PC-9 (cell line): ENCODE measurements at regions not wholly inside any gene's neighbourhood (a gene's known extent, or its start where the extent isn't known, plus 50 kb on each side); places are given as distances from the start of the nearest gene placed in this dataset.

ENCODE experiments used
- BruUV-seq: library from RNA; stranded (reverse); fragments of 400-500 nt; replicated peaks from 2 replicates; lab custom pipeline; 2021; lab: Mats Ljungman, UMichigan
- CTCF ChIA-PET: fragments of 300-600 bp; sonication (Branson Sonifier 250); formaldehyde crosslinking; loops from one replicate; lab custom pipeline; 2022; ENCODE audit warnings: antibody characterized with exemption; lab: Charles Lee
- POLR2A ChIA-PET: fragments of 300-600 bp; sonication (Branson Sonifier 250); formaldehyde crosslinking; loops from one replicate; lab custom pipeline; 2022; ENCODE audit warnings: antibody characterized with exemption; ENCODE audit not compliant: unreplicated experiment; lab: Charles Lee
- DNase-seq, 2 experiments: peaks; one replicate each; pipeline versions ENCODE4 v3.0.0 to v3.0.0-alpha.2; 2015 to 2022; ENCODE audit warnings: mixed read lengths in 1 of 2
- H2AFZ ChIP-seq: fragments of 200-600 bp; sonication (generic); 2 replicates; pipeline ENCODE4 v1.8.1; 2017; ENCODE audit warnings: antibody characterized with exemption
- H3F3A ChIP-seq: fragments of 200-600 bp; sonication (generic); 2 replicates; pipeline ENCODE4 v1.8.1; 2017; ENCODE audit warnings: antibody characterized with exemption, mild to moderate bottlenecking, low read depth; ENCODE audit not compliant: insufficient read depth
- H3K27ac ChIP-seq: fragments of 200-600 bp; sonication (generic); 2 replicates; pipeline ENCODE4 v1.6.1; 2016; ENCODE audit warnings: mixed run types
- H3K27me3 ChIP-seq: fragments of 200-600 bp; sonication (generic); 2 replicates; pipeline ENCODE4 v1.6.1; 2016; ENCODE audit warnings: low read depth, mixed run types; ENCODE audit not compliant: insufficient read depth
- H3K36me3 ChIP-seq: fragments of 200-600 bp; sonication (generic); 2 replicates; pipeline ENCODE4 v1.6.1; 2016; ENCODE audit warnings: low read depth, mixed run types
- H3K4me1 ChIP-seq: fragments of 200-600 bp; sonication (generic); replicated peaks from 2 replicates; pipeline ENCODE4 v1.6.1; 2016; ENCODE audit warnings: mixed run types; ENCODE audit not compliant: insufficient read depth
- H3K4me2 ChIP-seq: fragments of 200-600 bp; sonication (generic); 2 replicates; pipeline ENCODE4 v1.6.1; 2017; ENCODE audit warnings: mixed run types
- H3K4me3 ChIP-seq: fragments of 200-600 bp; sonication (generic); 2 replicates; pipeline ENCODE4 v1.6.1; 2016; ENCODE audit warnings: mixed run types
- H3K79me2 ChIP-seq: fragments of 200-600 bp; sonication (generic); 2 replicates; pipeline ENCODE4 v1.6.1; 2017; ENCODE audit warnings: low read depth, mixed run types
- H3K9me2 ChIP-seq: fragments of 200-600 bp; sonication (generic); 2 replicates; pipeline ENCODE4 v1.8.1; 2017; ENCODE audit warnings: mild to moderate bottlenecking; ENCODE audit not compliant: insufficient read depth
- H3K9me3 ChIP-seq: fragments of 200-600 bp; sonication (generic); 2 replicates; pipeline ENCODE4 v1.8.1; 2016; ENCODE audit warnings: low read depth; ENCODE audit not compliant: insufficient read depth
- H4K20me1 ChIP-seq: fragments of 200-600 bp; sonication (generic); 2 replicates; pipeline ENCODE4 v1.8.1; 2017; ENCODE audit not compliant: insufficient read depth
- EZH2 ChIP-seq: fragments of 200-600 bp; sonication (generic); IDR thresholded peaks from 2 replicates; pipeline ENCODE4 v1.8.0; 2017; ENCODE audit warnings: antibody characterized with exemption, low read depth
- intact Hi-C: fragments of 100-400 bp; cut with micrococcal nuclease; formaldehyde crosslinking; loops from one replicate; pipeline ENCODE4 v1.10.0; 2022; ENCODE audit not compliant: unreplicated experiment
- TF ChIP-seq, protein P1 (sequence below): fragments of 200-600 bp; sonication (generic); conservative IDR thresholded peaks from 2 replicates; pipeline ENCODE4 v1.6.1; 2017; ENCODE audit warnings: mixed run types, antibody characterized with exemption, mild to moderate bottlenecking, moderate library complexity

DNA sequence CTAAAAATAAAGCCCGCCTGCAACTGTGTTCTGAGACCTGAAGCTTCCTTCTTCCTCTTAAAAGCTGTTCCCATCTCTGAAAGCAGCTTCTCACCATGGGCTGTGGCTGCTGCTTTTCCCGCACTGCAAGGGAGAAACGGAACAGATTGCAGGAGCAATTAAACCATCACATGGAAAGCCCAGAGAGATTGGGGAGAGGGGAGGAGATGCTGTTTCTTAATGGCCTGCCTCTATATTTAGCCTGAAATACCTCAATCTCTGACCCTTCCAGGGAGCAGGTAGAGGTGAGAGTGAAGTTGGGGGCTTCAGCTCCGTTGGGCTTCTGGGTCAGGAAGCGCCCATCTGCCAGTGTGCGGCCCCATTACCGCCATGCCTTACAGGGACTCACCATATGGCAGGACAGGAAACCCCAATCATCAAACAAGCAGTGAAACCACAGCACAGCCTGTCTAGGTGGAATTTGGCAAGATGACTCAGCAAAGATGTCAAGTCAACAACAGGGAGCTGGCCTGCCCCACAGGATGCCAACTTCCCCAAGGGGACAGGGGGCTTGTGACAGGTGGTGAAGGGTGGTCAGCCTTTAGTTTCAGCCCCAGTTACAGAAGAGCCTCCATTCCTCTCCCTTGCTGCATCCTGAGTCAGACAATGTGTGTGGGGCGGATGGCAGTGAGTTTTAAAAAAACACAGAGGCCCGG lies 286.6 kb upstream of the CCL2 start:
- Histone ChIP-seq H3K9me3 (no peaks in the 10 kb centered on the region), H3K4me3 (no peak overlapping the region), H3K4me2 (no peak overlapping the region), H3K27ac (no peak overlapping the region), H4K20me1 (no peaks in the 10 kb centered on the region), H3K36me3 (no peaks in the 10 kb centered on the region), H2AFZ (no peak overlapping the region), H3K4me1 (no peaks in the 10 kb centered on the region), H3F3A (no peaks in the 10 kb centered on the region), H3K9me2 (no peaks in the 10 kb centered on the region), H3K27me3 (peaks cover 32% of the 10 kb centered on the region), H3K79me2 (no peaks in the 10 kb centered on the region)
- intact Hi-C loops = no loop called here
- ChIA-PET CTCF (no interaction called here), POLR2A (no interaction called here)
- BruUV-seq = no TSS peak
- TF ChIP-seq, protein P1, sequence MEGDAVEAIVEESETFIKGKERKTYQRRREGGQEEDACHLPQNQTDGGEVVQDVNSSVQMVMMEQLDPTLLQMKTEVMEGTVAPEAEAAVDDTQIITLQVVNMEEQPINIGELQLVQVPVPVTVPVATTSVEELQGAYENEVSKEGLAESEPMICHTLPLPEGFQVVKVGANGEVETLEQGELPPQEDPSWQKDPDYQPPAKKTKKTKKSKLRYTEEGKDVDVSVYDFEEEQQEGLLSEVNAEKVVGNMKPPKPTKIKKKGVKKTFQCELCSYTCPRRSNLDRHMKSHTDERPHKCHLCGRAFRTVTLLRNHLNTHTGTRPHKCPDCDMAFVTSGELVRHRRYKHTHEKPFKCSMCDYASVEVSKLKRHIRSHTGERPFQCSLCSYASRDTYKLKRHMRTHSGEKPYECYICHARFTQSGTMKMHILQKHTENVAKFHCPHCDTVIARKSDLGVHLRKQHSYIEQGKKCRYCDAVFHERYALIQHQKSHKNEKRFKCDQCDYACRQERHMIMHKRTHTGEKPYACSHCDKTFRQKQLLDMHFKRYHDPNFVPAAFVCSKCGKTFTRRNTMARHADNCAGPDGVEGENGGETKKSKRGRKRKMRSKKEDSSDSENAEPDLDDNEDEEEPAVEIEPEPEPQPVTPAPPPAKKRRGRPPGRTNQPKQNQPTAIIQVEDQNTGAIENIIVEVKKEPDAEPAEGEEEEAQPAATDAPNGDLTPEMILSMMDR = no peak
- no peak for TF ChIP-seq EZH2
- DNase-seq = no peak

DNA sequence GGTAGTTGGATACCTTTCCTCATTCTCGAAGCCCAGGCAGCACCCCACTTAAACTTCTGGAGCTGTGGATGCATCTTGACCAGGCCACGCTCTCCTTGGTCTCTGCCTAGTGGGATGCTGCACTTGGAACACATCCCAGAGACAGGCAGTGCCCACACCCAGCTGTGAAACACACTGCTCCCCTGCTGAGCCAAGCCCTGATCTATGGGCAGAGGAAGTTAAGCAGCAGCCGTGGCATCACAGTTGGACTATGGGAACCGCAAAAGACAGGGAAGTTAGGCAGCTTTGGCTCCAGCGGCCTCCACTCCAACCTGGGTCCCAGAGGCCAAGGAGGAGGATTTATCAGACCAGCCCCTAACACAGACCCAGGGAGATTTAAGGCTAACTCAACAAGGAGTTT lies 284.8 kb upstream of the CCL2 start:
- POLR2A ChIA-PET = no interaction called here
- CTCF ChIA-PET = no interaction called here
- Histone ChIP-seq H3F3A (no peaks in the 10 kb centered on the region), H3K4me2 (no peak overlapping the region), H4K20me1 (no peaks in the 10 kb centered on the region), H3K4me1 (no peaks in the 10 kb centered on the region), H2AFZ (no peak overlapping the region), H3K36me3 (no peaks in the 10 kb centered on the region), H3K79me2 (no peaks in the 10 kb centered on the region), H3K27me3 (peaks cover 27% of the 10 kb centered on the region), H3K9me2 (no peaks in the 10 kb centered on the region), H3K9me3 (no peaks in the 10 kb centered on the region), H3K4me3 (no peak overlapping the region), H3K27ac (no peak overlapping the region)
- no TSS peak for BruUV-seq
- intact Hi-C loops = no loop called here
- no peak for TF ChIP-seq EZH2
- TF ChIP-seq, protein P1 = no peak
- no peak for DNase-seq

DNA sequence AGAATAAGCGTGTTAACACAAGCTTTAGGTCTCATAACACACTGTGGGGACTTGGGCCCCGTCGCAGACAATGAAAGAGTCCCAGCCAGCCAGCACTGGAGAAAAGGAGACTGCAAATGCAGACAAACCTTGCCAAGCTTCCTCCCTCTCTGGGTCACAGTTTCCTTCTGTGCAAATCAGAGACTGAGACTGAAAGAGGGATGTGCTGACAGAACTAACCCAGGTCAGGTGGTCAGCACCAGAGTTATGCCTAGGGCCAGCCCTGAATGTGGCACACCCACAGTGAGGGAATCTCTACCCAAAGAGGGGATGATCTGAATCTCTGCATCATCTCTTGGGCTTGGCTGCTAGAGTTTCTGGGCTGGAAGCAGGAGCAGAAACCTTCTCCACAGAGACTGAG lies 282.3 kb upstream of the CCL2 start:
- TF ChIP-seq EZH2 = no peak
- TF ChIP-seq, protein P1 = no peak
- CTCF ChIA-PET = no interaction called here
- no peak overlapping the region for H3K4me3 ChIP-seq
- H3F3A ChIP-seq = no peaks in the 10 kb centered on the region
- no peak overlapping the region for H3K4me2 ChIP-seq
- H3K9me2 ChIP-seq = no peaks in the 10 kb centered on the region
- no peaks in the 10 kb centered on the region for H4K20me1 ChIP-seq
- DNase-seq = no peak
- intact Hi-C loops = no loop called here
- H3K27me3 ChIP-seq = peaks cover 23% of the 10 kb centered on the region
- no peak overlapping the region for H2AFZ ChIP-seq
- no peak overlapping the region for H3K27ac ChIP-seq
- H3K36me3 ChIP-seq = no peaks in the 10 kb centered on the region
- H3K4me1 ChIP-seq = no peaks in the 10 kb centered on the region
- no peaks in the 10 kb centered on the region for H3K9me3 ChIP-seq
- no peaks in the 10 kb centered on the region for H3K79me2 ChIP-seq
- BruUV-seq = no TSS peak
- POLR2A ChIA-PET = no interaction called here
